GM23338 (cell line): ENCODE measurements at regions not wholly inside any gene's neighbourhood (a gene's known extent, or its start where the extent isn't known, plus 50 kb on each side); places are given as distances from the start of the nearest gene placed in this dataset.

Experiments used
- ATAC-seq: fragments of 200-7000 bp; cut with Tn5 transposase; 3 replicates; pipeline ENCODE4 v1.9.1; 2020
- DNase-seq: peaks from one replicate; pipeline ENCODE4 v3.0.0-alpha.2; 2015; ENCODE audit warnings: low spot score
- H2AFZ ChIP-seq: fragments of 200-600 bp; sonication (generic); 2 replicates; pipeline ENCODE4 v1.8.0; 2016; ENCODE audit warnings: antibody characterized with exemption, mild to moderate bottlenecking, moderate library complexity
- H3F3A ChIP-seq: fragments of 200-600 bp; sonication (generic); replicated peaks from 2 replicates; pipeline ENCODE4 v1.8.0; 2017; ENCODE audit warnings: antibody characterized with exemption, mixed run types, low read depth
- H3K27ac ChIP-seq: fragments of 200-600 bp; sonication (generic); 2 replicates; pipeline ENCODE4 v1.6.1; 2016; ENCODE audit warnings: low read depth
- H3K27me3 ChIP-seq: fragments of 200-600 bp; sonication (generic); 2 replicates; pipeline ENCODE4 v1.8.0; 2016; ENCODE audit warnings: mild to moderate bottlenecking, mixed run types, moderate library complexity; ENCODE audit not compliant: insufficient read depth
- H3K36me3 ChIP-seq: fragments of 200-600 bp; sonication (generic); 2 replicates; pipeline ENCODE4 v1.8.0; 2016; ENCODE audit warnings: mild to moderate bottlenecking; ENCODE audit not compliant: insufficient read depth
- H3K4me1 ChIP-seq: fragments of 200-600 bp; sonication (generic); 2 replicates; pipeline ENCODE4 v1.8.0; 2016; ENCODE audit warnings: mild to moderate bottlenecking, moderate library complexity; ENCODE audit not compliant: insufficient read depth
- H3K4me2 ChIP-seq: fragments of 200-600 bp; sonication (generic); 2 replicates; pipeline ENCODE4 v1.7.1; 2017; ENCODE audit warnings: mixed run types
- H3K4me3 ChIP-seq: fragments of 200-600 bp; sonication (generic); 2 replicates; pipeline ENCODE4 v1.6.1; 2016; ENCODE audit warnings: mixed run types
- H3K79me2 ChIP-seq: fragments of 200-600 bp; sonication (generic); replicated peaks from 2 replicates; pipeline ENCODE4 v1.8.0; 2017; ENCODE audit warnings: mild to moderate bottlenecking; ENCODE audit not compliant: insufficient read depth
- H3K9me2 ChIP-seq: fragments of 200-600 bp; sonication (generic); 2 replicates; pipeline ENCODE4 v1.8.0; 2017; ENCODE audit not compliant: insufficient read depth
- H4K20me1 ChIP-seq: fragments of 200-600 bp; sonication (generic); replicated peaks from 2 replicates; pipeline ENCODE4 v1.8.0; 2017; ENCODE audit warnings: mild to moderate bottlenecking; ENCODE audit not compliant: insufficient read depth
- H3K27ac Mint-ChIP-seq: 2 replicates; pipeline ENCODE4 v1.8.0; 2020; ENCODE audit warnings: inconsistent platforms, mild to moderate bottlenecking, moderate library complexity, mixed read lengths
- H3K27me3 Mint-ChIP-seq: 3 replicates; pipeline ENCODE4 v1.8.0; 2022; ENCODE audit warnings: low read depth, mild to moderate bottlenecking, moderate library complexity, mixed read lengths, inconsistent platforms; ENCODE audit not compliant: insufficient read depth, poor library complexity
- H3K36me3 Mint-ChIP-seq: 3 replicates; pipeline ENCODE4 v1.8.0; 2021; ENCODE audit warnings: low read depth, mild to moderate bottlenecking, inconsistent platforms, moderate library complexity, mixed read lengths
- H3K4me1 Mint-ChIP-seq: 3 replicates; pipeline ENCODE4 v1.8.0; 2020; ENCODE audit warnings: mild to moderate bottlenecking, inconsistent platforms, mixed read lengths
- H3K4me3 Mint-ChIP-seq: 3 replicates; pipeline ENCODE4 v1.8.0; 2021; ENCODE audit warnings: moderate library complexity, mild to moderate bottlenecking, inconsistent platforms, mixed read lengths
- H3K9me3 Mint-ChIP-seq: 3 replicates; pipeline ENCODE4 v1.8.0; 2020; ENCODE audit warnings: moderate library complexity, mild to moderate bottlenecking, inconsistent platforms, mixed read lengths
- CREB1 ChIP-seq: fragments of 250-450 bp; sonication (Bioruptor Pico); IDR thresholded peaks from 2 replicates; pipeline ENCODE4 v1.5.0; 2020; ENCODE audit warnings: low read depth, mild to moderate bottlenecking, moderate library complexity
- EZH2 ChIP-seq: fragments of 200-600 bp; sonication (generic); IDR thresholded peaks from one replicate; pipeline ENCODE4 v1.8.0; 2017; ENCODE audit warnings: antibody characterized with exemption, mild to moderate bottlenecking, low read depth; ENCODE audit not compliant: unreplicated experiment
- POLR2AphosphoS5 ChIP-seq: IDR thresholded peaks from 2 replicates; pipeline ENCODE4 v1.6.1; 2016; ENCODE audit warnings: antibody characterized with exemption, low read depth
- ZNF114 ChIP-seq: fragments of 250-450 bp; sonication (Bioruptor Pico); IDR thresholded peaks from 2 replicates; pipeline ENCODE4 v1.5.0; 2020; ENCODE audit warnings: mild to moderate bottlenecking, moderate library complexity
- ZNF331 ChIP-seq: fragments of 250-450 bp; sonication (Bioruptor Pico); IDR thresholded peaks from 2 replicates; pipeline ENCODE4 v1.5.0; 2020; ENCODE audit warnings: low read depth, mild to moderate bottlenecking, moderate library complexity
- TF ChIP-seq, protein P1 (sequence below), 2 experiments: fragments of 200-600 bp in 1 of 2; sonication (generic) in 1 of 2; conservative IDR thresholded peaks; 2 replicates each; pipeline versions ENCODE4 v1.5.1 to v1.6.1; 2016 to 2017; ENCODE audit warnings: antibody characterized with exemption in 2 of 2, low read depth in 2 of 2, mild to moderate bottlenecking in 2 of 2, moderate library complexity in 1 of 2
- TF ChIP-seq, protein P2 (sequence below): fragments of 250-450 bp; sonication (Bioruptor Pico); IDR thresholded peaks from 2 replicates; pipeline ENCODE4 v1.5.0; 2020; ENCODE audit warnings: mild to moderate bottlenecking, moderate library complexity
- TF ChIP-seq, protein P3 (sequence below): IDR thresholded peaks from 2 replicates; pipeline ENCODE4 v1.6.1; 2016; ENCODE audit warnings: antibody characterized with exemption

DNA sequence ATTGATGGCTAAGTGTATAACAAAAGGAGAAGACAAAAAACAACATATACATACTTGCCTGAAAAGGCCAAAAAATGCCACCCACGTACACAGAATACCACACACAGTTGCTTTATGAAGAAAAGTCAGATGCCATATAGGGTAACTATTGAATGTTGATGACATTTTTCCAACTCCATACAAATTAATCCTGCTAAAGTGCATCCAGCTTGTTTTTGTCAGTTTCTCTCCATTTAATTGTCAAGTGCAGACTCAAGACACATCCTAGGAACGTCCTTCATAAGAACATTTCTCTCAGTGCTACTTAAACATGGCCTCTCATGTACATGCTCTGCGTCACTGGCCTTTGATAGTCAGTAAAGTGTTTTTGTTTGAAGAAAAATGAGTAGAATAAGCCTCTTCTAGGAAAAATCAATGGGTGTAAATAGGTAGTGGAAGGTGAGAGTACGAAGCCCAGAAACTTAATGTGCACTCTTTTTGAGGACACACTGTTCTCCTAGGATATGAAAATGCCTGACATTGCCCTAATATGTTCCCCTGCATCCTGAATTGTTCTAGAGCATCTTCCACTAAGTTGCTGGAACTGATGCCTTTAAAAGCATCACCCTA lies 267.4 kb upstream of the ATP11B start:
- no peak for DNase-seq

DNA sequence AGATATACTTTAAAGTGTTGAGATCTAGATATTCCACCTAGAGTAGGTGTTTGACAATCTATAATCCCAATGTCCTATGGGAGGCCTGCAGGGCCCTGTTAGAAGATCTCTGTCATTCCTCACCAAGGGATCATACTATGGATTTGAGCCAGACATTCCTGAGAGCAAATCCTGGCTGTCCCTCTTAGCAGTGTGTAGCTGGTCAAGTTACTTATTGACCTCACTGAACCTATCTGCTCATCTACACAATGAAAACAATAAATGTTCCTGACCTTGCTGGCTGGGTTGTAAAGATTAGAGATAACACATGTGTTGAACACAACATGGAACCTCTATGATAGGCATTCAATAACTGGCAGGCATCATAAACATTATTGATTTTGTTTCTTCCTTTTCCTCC lies 265.6 kb upstream of the ATP11B start:
- H3K4me2 ChIP-seq = no peak overlapping the region
- no peak overlapping the region for H3K4me3 Mint-ChIP-seq
- H3K36me3 ChIP-seq = no peaks in the 10 kb centered on the region
- no peaks in the 10 kb centered on the region; the same call in 1 of the 2 replicates for H3K9me2 ChIP-seq
- H2AFZ ChIP-seq = no peak overlapping the region
- H3K4me3 ChIP-seq = no peak overlapping the region
- no peaks in the 10 kb centered on the region for H3K36me3 Mint-ChIP-seq
- H3K4me1 Mint-ChIP-seq = peaks cover 9% of the 10 kb centered on the region; the same call in 2 of the 3 replicates
- no peak overlapping the region for H3K27ac ChIP-seq
- H3K27me3 Mint-ChIP-seq = no peaks in the 10 kb centered on the region
- H3K9me3 Mint-ChIP-seq = no peaks in the 10 kb centered on the region
- H3K4me1 ChIP-seq = peaks cover 3% of the 10 kb centered on the region; the same call in 1 of the 2 replicates
- no peaks in the 10 kb centered on the region for H3F3A ChIP-seq
- ATAC-seq (no peak), DNase-seq (no peak)
- no peaks in the 10 kb centered on the region for H4K20me1 ChIP-seq
- no peaks in the 10 kb centered on the region for H3K79me2 ChIP-seq
- no peaks in the 10 kb centered on the region for H3K27me3 ChIP-seq
- H3K27ac Mint-ChIP-seq = no peak overlapping the region
- TF ChIP-seq ZNF331 (no peak), ZNF114 (CRISPR knock-in tag) (no peak), EZH2 (no peak), POLR2AphosphoS5 (no peak)
- TF ChIP-seq, protein P1, sequence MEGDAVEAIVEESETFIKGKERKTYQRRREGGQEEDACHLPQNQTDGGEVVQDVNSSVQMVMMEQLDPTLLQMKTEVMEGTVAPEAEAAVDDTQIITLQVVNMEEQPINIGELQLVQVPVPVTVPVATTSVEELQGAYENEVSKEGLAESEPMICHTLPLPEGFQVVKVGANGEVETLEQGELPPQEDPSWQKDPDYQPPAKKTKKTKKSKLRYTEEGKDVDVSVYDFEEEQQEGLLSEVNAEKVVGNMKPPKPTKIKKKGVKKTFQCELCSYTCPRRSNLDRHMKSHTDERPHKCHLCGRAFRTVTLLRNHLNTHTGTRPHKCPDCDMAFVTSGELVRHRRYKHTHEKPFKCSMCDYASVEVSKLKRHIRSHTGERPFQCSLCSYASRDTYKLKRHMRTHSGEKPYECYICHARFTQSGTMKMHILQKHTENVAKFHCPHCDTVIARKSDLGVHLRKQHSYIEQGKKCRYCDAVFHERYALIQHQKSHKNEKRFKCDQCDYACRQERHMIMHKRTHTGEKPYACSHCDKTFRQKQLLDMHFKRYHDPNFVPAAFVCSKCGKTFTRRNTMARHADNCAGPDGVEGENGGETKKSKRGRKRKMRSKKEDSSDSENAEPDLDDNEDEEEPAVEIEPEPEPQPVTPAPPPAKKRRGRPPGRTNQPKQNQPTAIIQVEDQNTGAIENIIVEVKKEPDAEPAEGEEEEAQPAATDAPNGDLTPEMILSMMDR (conservative IDR thresholded peaks at IDR 0.05; ENCODE audit: low read depth in 2 of 2) = no peak
- TF ChIP-seq, protein P2, sequence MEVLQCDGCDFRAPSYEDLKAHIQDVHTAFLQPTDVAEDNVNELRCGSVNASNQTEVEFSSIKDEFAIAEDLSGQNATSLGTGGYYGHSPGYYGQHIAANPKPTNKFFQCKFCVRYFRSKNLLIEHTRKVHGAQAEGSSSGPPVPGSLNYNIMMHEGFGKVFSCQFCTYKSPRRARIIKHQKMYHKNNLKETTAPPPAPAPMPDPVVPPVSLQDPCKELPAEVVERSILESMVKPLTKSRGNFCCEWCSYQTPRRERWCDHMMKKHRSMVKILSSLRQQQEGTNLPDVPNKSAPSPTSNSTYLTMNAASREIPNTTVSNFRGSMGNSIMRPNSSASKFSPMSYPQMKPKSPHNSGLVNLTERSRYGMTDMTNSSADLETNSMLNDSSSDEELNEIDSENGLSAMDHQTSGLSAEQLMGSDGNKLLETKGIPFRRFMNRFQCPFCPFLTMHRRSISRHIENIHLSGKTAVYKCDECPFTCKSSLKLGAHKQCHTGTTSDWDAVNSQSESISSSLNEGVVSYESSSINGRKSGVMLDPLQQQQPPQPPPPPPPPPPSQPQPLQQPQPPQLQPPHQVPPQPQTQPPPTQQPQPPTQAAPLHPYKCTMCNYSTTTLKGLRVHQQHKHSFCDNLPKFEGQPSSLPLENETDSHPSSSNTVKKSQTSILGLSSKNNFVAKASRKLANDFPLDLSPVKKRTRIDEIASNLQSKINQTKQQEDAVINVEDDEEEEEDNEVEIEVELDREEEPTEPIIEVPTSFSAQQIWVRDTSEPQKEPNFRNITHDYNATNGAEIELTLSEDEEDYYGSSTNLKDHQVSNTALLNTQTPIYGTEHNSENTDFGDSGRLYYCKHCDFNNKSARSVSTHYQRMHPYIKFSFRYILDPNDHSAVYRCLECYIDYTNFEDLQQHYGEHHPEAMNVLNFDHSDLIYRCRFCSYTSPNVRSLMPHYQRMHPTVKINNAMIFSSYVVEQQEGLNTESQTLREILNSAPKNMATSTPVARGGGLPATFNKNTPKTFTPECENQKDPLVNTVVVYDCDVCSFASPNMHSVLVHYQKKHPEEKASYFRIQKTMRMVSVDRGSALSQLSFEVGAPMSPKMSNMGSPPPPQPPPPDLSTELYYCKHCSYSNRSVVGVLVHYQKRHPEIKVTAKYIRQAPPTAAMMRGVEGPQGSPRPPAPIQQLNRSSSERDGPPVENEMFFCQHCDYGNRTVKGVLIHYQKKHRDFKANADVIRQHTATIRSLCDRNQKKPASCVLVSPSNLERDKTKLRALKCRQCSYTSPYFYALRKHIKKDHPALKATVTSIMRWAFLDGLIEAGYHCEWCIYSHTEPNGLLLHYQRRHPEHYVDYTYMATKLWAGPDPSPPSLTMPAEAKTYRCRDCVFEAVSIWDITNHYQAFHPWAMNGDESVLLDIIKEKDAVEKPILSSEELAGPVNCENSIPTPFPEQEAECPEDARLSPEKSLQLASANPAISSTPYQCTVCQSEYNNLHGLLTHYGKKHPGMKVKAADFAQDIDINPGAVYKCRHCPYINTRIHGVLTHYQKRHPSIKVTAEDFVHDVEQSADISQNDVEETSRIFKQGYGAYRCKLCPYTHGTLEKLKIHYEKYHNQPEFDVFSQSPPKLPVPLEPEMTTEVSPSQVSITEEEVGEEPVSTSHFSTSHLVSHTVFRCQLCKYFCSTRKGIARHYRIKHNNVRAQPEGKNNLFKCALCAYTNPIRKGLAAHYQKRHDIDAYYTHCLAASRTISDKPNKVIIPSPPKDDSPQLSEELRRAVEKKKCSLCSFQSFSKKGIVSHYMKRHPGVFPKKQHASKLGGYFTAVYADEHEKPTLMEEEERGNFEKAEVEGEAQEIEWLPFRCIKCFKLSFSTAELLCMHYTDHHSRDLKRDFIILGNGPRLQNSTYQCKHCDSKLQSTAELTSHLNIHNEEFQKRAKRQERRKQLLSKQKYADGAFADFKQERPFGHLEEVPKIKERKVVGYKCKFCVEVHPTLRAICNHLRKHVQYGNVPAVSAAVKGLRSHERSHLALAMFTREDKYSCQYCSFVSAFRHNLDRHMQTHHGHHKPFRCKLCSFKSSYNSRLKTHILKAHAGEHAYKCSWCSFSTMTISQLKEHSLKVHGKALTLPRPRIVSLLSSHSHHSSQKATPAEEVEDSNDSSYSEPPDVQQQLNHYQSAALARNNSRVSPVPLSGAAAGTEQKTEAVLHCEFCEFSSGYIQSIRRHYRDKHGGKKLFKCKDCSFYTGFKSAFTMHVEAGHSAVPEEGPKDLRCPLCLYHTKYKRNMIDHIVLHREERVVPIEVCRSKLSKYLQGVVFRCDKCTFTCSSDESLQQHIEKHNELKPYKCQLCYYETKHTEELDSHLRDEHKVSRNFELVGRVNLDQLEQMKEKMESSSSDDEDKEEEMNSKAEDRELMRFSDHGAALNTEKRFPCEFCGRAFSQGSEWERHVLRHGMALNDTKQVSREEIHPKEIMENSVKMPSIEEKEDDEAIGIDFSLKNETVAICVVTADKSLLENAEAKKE (CRISPR knock-in tag) = no peak
- TF ChIP-seq, protein P3, sequence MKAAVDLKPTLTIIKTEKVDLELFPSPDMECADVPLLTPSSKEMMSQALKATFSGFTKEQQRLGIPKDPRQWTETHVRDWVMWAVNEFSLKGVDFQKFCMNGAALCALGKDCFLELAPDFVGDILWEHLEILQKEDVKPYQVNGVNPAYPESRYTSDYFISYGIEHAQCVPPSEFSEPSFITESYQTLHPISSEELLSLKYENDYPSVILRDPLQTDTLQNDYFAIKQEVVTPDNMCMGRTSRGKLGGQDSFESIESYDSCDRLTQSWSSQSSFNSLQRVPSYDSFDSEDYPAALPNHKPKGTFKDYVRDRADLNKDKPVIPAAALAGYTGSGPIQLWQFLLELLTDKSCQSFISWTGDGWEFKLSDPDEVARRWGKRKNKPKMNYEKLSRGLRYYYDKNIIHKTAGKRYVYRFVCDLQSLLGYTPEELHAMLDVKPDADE = no peak

More for the DNA sequence above, 267.4 kb upstream of the ATP11B start:
- H3K36me3 Mint-ChIP-seq = no peaks in the 10 kb centered on the region
- H3K27ac Mint-ChIP-seq = no peak overlapping the region
- no peak for ATAC-seq
- Histone ChIP-seq H3K36me3 (no peaks in the 10 kb centered on the region), H3K27me3 (no peaks in the 10 kb centered on the region), H3K4me2 (no peak overlapping the region), H3K4me1 (peaks cover 3% of the 10 kb centered on the region; the same call in 1 of the 2 replicates), H3K4me3 (no peak overlapping the region), H3K9me2 (no peaks in the 10 kb centered on the region; the same call in 1 of the 2 replicates), H2AFZ (no peak overlapping the region), H4K20me1 (no peaks in the 10 kb centered on the region), H3K27ac (no peak overlapping the region), H3K79me2 (no peaks in the 10 kb centered on the region), H3F3A (no peaks in the 10 kb centered on the region)
- H3K27me3 Mint-ChIP-seq = no peaks in the 10 kb centered on the region
- TF ChIP-seq ZNF331 (no peak), POLR2AphosphoS5 (no peak), EZH2 (no peak), CREB1 (no peak)
- H3K4me3 Mint-ChIP-seq = no peak overlapping the region
- no peaks in the 10 kb centered on the region for H3K9me3 Mint-ChIP-seq
- H3K4me1 Mint-ChIP-seq = peaks cover 9% of the 10 kb centered on the region; the same call in 2 of the 3 replicates
